GM12873 (cell line): ENCODE measurements at regions not wholly inside any gene's neighbourhood (a gene's known extent, or its start where the extent isn't known, plus 50 kb on each side); places are given as distances from the start of the nearest gene placed in this dataset.

ENCODE experiments used
- CTCF ChIP-seq: IDR thresholded peaks from 2 replicates; pipeline ENCODE4 v1.5.1; 2012; ENCODE audit warnings: low read depth, mild to moderate bottlenecking, moderate library complexity, low read length, control low read depth; ENCODE audit not compliant: insufficient read depth; ENCODE audit errors: missing control alignments

GRCh38 chr12:76275511-76276093 lies 72.6 kb downstream of the BBS10 start:
- TF ChIP-seq CTCF = no peak

- TF ChIP-seq CTCF = no peak
Observed at GRCh38 chr12:76274420-76275083, 73.7 kb downstream of the BBS10 start.

- no peak for TF ChIP-seq CTCF
Observed at GRCh38 chr12:76272287-76272686, 75.9 kb downstream of the BBS10 start.

GRCh38 chr12:76270657-76271358 lies 77.4 kb downstream of the BBS10 start:
- no peak for TF ChIP-seq CTCF

GRCh38 chr12:76268267-76268666 lies 79.9 kb downstream of the BBS10 start:
- no peak for TF ChIP-seq CTCF

GRCh38 chr12:76266797-76267196 lies 81.4 kb downstream of the BBS10 start:
- TF ChIP-seq CTCF = no peak

GRCh38 chr12:76265424-76266180 lies 82.6 kb downstream of the BBS10 start:
- no peak for TF ChIP-seq CTCF
